Hepatocyte (in vitro differentiated cells): ENCODE measurements at regions not wholly inside any gene's neighbourhood (a gene's known extent, or its start where the extent isn't known, plus 50 kb on each side); places are given as distances from the start of the nearest gene placed in this dataset.

Experiments
- EZH2 ChIP-seq: fragments of 200-600 bp; sonication (generic); IDR thresholded peaks from 2 replicates; pipeline ENCODE4 v1.6.1; 2016; ENCODE audit warnings: antibody characterized with exemption, mild to moderate bottlenecking, borderline replicate concordance
- EZH2phosphoT487 ChIP-seq: fragments of 200-600 bp; sonication (generic); IDR thresholded peaks from one replicate; pipeline ENCODE4 v1.6.1; 2018; ENCODE audit warnings: antibody characterized with exemption, mild to moderate bottlenecking, low read depth, moderate library complexity; ENCODE audit not compliant: unreplicated experiment, severe bottlenecking
- TF ChIP-seq, protein P1 (sequence below): fragments of 200-600 bp; sonication (generic); IDR thresholded peaks from 2 replicates; pipeline ENCODE4 v1.5.1; 2016; ENCODE audit warnings: antibody characterized with exemption, mild to moderate bottlenecking; ENCODE audit not compliant: poor library complexity

DNA sequence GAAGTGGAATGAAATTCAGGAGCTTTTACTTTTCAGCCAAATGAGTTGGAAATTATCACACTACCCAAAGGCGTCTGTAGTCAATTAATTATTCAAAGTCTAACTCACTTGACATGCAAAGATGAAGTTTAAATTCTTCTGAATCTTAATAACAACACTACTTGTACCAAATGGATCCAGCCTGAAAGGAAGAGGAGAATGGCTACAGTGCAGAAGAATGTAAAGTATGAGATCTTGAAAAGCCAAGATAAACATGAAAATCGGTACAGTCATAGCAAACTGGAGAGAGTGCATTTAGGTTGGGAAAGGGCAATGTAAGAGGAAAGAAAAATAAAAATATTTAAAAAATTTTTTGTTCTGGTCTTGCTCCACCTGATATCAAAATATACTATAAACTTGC lies 195.5 kb downstream of the SIM1 start:
- no peak for TF ChIP-seq EZH2phosphoT487
- TF ChIP-seq, protein P1, sequence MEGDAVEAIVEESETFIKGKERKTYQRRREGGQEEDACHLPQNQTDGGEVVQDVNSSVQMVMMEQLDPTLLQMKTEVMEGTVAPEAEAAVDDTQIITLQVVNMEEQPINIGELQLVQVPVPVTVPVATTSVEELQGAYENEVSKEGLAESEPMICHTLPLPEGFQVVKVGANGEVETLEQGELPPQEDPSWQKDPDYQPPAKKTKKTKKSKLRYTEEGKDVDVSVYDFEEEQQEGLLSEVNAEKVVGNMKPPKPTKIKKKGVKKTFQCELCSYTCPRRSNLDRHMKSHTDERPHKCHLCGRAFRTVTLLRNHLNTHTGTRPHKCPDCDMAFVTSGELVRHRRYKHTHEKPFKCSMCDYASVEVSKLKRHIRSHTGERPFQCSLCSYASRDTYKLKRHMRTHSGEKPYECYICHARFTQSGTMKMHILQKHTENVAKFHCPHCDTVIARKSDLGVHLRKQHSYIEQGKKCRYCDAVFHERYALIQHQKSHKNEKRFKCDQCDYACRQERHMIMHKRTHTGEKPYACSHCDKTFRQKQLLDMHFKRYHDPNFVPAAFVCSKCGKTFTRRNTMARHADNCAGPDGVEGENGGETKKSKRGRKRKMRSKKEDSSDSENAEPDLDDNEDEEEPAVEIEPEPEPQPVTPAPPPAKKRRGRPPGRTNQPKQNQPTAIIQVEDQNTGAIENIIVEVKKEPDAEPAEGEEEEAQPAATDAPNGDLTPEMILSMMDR: no peak
- no peak for TF ChIP-seq EZH2
